WTC11 (cell line): ENCODE measurements at regions not wholly inside any gene's neighbourhood (a gene's known extent, or its start where the extent isn't known, plus 50 kb on each side); places are given as distances from the start of the nearest gene placed in this dataset.

Experiments
- ATAC-seq: fragments of 200-7000 bp; cut with Tn5 transposase; 2 replicates; pipeline ENCODE4 v1.10.0; 2021; ENCODE audit warnings: mild to moderate bottlenecking, moderate library complexity
- CTCF ChIA-PET: fragments of 300-600 bp; sonication (Branson Sonifier 250); formaldehyde crosslinking; loops from one replicate; lab custom pipeline; 2021; ENCODE audit warnings: antibody characterized with exemption; lab: Charles Lee
- POLR2A ChIA-PET: fragments of 350-600 bp; sonication (Branson Sonifier 250); formaldehyde crosslinking; loops from one replicate; lab custom pipeline; 2021; ENCODE audit warnings: antibody characterized with exemption; lab: Charles Lee
- DNase-seq: peaks from one replicate; pipeline ENCODE4 v3.0.0; 2021; ENCODE audit warnings: low spot score
- H3K27ac Mint-ChIP-seq: 2 replicates; pipeline ENCODE4 v1.8.0; 2021; ENCODE audit warnings: mixed read lengths
- H3K27me3 Mint-ChIP-seq: 2 replicates; pipeline ENCODE4 v1.8.0; 2021; ENCODE audit warnings: low read depth, mild to moderate bottlenecking, moderate library complexity, mixed read lengths
- H3K36me3 Mint-ChIP-seq: 2 replicates; pipeline ENCODE4 v1.8.0; 2021; ENCODE audit warnings: mixed read lengths
- H3K4me1 Mint-ChIP-seq: 2 replicates; pipeline ENCODE4 v1.8.0; 2022; ENCODE audit warnings: mixed read lengths
- H3K4me3 Mint-ChIP-seq: 2 replicates; pipeline ENCODE4 v1.8.0; 2021; ENCODE audit warnings: mild to moderate bottlenecking, moderate library complexity, mixed read lengths
- H3K9me3 Mint-ChIP-seq: 2 replicates; pipeline ENCODE4 v1.8.0; 2021; ENCODE audit warnings: mixed read lengths
- CREB1 ChIP-seq: sonication (generic); formaldehyde crosslinking; IDR thresholded peaks from 2 replicates; pipeline ENCODE4 v1.8.0; 2023; ENCODE audit warnings: mild to moderate bottlenecking, missing genetic modification reagents
- CREM ChIP-seq: sonication (generic); formaldehyde crosslinking; IDR thresholded peaks from 2 replicates; pipeline ENCODE4 v1.8.1; 2022; ENCODE audit warnings: mild to moderate bottlenecking, missing genetic modification reagents, moderate library complexity
- ETV6 ChIP-seq: sonication (generic); formaldehyde crosslinking; IDR thresholded peaks from 2 replicates; pipeline ENCODE4 v1.8.1; 2022; ENCODE audit warnings: mild to moderate bottlenecking, missing genetic modification reagents
- FOXJ3 ChIP-seq: sonication (generic); formaldehyde crosslinking; IDR thresholded peaks from 2 replicates; pipeline ENCODE4 v1.9.0; 2021; ENCODE audit warnings: missing genetic modification reagents, mild to moderate bottlenecking, borderline replicate concordance
- FOXP1 ChIP-seq: sonication (generic); formaldehyde crosslinking; IDR thresholded peaks from 2 replicates; pipeline ENCODE4 v1.8.0; 2022; ENCODE audit warnings: missing genetic modification reagents, mild to moderate bottlenecking, moderate library complexity, borderline replicate concordance
- JAZF1 ChIP-seq: fragments of 250-450 bp; sonication (Bioruptor Pico); IDR thresholded peaks from 2 replicates; pipeline ENCODE4 v1.9.0; 2021; ENCODE audit warnings: moderate library complexity, mild to moderate bottlenecking, inconsistent platforms
- ZNF219 ChIP-seq: sonication (generic); formaldehyde crosslinking; IDR thresholded peaks from 2 replicates; pipeline ENCODE4 v1.8.0; 2023; ENCODE audit warnings: missing genetic modification reagents, mild to moderate bottlenecking, borderline replicate concordance
- ZNF416 ChIP-seq: fragments of 250-450 bp; sonication (Bioruptor Pico); IDR thresholded peaks from 2 replicates; pipeline ENCODE4 v1.9.0; 2021; ENCODE audit warnings: mild to moderate bottlenecking, inconsistent platforms
- ZNF423 ChIP-seq: fragments of 250-450 bp; sonication (Bioruptor Pico); IDR thresholded peaks from 2 replicates; pipeline ENCODE4 v2.1.2; 2022; ENCODE audit warnings: mild to moderate bottlenecking, moderate library complexity
- TF ChIP-seq, protein P1 (sequence below): sonication (generic); formaldehyde crosslinking; IDR thresholded peaks from 2 replicates; pipeline ENCODE4 v1.8.1; 2023; ENCODE audit warnings: mild to moderate bottlenecking, missing genetic modification reagents, borderline replicate concordance
- TF ChIP-seq, protein P2 (sequence below): sonication (generic); formaldehyde crosslinking; IDR thresholded peaks from 2 replicates; pipeline ENCODE4 v1.8.1; 2023; ENCODE audit warnings: mild to moderate bottlenecking, missing genetic modification reagents
- TF ChIP-seq, protein P3 (sequence below): sonication (generic); formaldehyde crosslinking; IDR thresholded peaks from 2 replicates; pipeline ENCODE4 v1.8.1; 2022; ENCODE audit warnings: mild to moderate bottlenecking, moderate library complexity, missing genetic modification reagents
- TF ChIP-seq, protein P4 (sequence below): sonication (generic); formaldehyde crosslinking; IDR thresholded peaks from 2 replicates; pipeline ENCODE4 v1.8.0; 2022; ENCODE audit warnings: mild to moderate bottlenecking, missing genetic modification reagents
- TF ChIP-seq, protein P5 (sequence below): sonication (generic); formaldehyde crosslinking; IDR thresholded peaks from 2 replicates; pipeline ENCODE4 v1.8.1; 2022; ENCODE audit warnings: low read depth, mild to moderate bottlenecking, moderate library complexity, missing genetic modification reagents, borderline replicate concordance
- TF ChIP-seq, protein P6 (sequence below): sonication (generic); formaldehyde crosslinking; IDR thresholded peaks from 2 replicates; pipeline ENCODE4 v1.8.1; 2023; ENCODE audit warnings: mild to moderate bottlenecking, missing genetic modification reagents, moderate library complexity
- TF ChIP-seq, protein P7 (sequence below): sonication (generic); formaldehyde crosslinking; IDR thresholded peaks from 2 replicates; pipeline ENCODE4 v1.8.0; 2023; ENCODE audit warnings: mild to moderate bottlenecking, missing genetic modification reagents

DNA sequence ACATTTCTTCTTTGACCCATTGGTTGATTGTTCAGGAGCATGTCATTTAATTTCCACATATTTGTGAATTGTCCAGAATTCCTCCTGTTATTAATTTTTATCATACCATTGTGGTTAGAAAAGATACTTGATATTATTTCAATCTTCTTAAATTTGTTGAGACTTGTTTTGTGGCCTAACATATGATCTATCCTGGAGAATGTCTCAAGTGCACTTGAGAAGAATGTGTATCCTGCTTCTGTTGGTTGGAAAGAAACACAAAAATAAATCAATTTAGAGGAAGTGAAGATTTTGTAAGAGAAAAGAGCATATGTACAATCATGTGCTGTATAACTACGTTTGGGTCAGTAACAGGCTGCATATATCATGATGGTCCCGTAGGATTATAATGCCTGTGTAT, 118.6 kb upstream of the CDC42EP3 start (continued):
- TF ChIP-seq, protein P1, sequence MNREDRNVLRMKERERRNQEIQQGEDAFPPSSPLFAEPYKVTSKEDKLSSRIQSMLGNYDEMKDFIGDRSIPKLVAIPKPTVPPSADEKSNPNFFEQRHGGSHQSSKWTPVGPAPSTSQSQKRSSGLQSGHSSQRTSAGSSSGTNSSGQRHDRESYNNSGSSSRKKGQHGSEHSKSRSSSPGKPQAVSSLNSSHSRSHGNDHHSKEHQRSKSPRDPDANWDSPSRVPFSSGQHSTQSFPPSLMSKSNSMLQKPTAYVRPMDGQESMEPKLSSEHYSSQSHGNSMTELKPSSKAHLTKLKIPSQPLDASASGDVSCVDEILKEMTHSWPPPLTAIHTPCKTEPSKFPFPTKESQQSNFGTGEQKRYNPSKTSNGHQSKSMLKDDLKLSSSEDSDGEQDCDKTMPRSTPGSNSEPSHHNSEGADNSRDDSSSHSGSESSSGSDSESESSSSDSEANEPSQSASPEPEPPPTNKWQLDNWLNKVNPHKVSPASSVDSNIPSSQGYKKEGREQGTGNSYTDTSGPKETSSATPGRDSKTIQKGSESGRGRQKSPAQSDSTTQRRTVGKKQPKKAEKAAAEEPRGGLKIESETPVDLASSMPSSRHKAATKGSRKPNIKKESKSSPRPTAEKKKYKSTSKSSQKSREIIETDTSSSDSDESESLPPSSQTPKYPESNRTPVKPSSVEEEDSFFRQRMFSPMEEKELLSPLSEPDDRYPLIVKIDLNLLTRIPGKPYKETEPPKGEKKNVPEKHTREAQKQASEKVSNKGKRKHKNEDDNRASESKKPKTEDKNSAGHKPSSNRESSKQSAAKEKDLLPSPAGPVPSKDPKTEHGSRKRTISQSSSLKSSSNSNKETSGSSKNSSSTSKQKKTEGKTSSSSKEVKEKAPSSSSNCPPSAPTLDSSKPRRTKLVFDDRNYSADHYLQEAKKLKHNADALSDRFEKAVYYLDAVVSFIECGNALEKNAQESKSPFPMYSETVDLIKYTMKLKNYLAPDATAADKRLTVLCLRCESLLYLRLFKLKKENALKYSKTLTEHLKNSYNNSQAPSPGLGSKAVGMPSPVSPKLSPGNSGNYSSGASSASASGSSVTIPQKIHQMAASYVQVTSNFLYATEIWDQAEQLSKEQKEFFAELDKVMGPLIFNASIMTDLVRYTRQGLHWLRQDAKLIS = no peak
- TF ChIP-seq CREM (no peak), CREB1 (CRISPR knock-in tag) (no peak)
- TF ChIP-seq, protein P2, sequence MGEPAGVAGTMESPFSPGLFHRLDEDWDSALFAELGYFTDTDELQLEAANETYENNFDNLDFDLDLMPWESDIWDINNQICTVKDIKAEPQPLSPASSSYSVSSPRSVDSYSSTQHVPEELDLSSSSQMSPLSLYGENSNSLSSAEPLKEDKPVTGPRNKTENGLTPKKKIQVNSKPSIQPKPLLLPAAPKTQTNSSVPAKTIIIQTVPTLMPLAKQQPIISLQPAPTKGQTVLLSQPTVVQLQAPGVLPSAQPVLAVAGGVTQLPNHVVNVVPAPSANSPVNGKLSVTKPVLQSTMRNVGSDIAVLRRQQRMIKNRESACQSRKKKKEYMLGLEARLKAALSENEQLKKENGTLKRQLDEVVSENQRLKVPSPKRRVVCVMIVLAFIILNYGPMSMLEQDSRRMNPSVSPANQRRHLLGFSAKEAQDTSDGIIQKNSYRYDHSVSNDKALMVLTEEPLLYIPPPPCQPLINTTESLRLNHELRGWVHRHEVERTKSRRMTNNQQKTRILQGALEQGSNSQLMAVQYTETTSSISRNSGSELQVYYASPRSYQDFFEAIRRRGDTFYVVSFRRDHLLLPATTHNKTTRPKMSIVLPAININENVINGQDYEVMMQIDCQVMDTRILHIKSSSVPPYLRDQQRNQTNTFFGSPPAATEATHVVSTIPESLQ (CRISPR knock-in tag) = no peak
- TF ChIP-seq, protein P3, sequence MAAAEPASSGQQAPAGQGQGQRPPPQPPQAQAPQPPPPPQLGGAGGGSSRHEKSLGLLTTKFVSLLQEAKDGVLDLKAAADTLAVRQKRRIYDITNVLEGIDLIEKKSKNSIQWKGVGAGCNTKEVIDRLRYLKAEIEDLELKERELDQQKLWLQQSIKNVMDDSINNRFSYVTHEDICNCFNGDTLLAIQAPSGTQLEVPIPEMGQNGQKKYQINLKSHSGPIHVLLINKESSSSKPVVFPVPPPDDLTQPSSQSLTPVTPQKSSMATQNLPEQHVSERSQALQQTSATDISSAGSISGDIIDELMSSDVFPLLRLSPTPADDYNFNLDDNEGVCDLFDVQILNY (CRISPR knock-in tag) = no peak

DNA sequence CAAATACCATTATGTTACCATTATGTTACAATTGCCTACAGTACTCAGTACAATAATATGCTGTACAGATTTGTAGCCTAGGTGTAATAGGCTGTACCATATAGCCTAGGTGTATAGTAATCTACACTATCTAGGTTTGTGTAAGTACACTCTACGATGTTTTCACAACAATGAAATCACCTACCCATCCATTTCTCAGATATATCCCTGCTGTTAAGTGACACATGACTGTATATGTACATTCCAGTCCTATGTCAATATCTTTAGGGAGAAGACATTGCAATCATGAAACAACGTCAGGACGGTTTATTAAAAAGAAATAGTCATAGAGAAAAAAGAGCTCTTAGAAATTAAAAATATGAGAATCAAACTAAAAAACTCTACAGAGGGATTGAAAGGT, 119.0 kb upstream of the CDC42EP3 start:
- Mint-ChIP-seq H3K36me3 (peaks cover 18% of the 10 kb centered on the region), H3K27me3 (no peaks in the 10 kb centered on the region), H3K4me3 (no peak overlapping the region), H3K9me3 (peaks cover 37% of the 10 kb centered on the region), H3K4me1 (no peaks in the 10 kb centered on the region), H3K27ac (no peak overlapping the region)
- no peak for ATAC-seq
- no peak for DNase-seq
- TF ChIP-seq, protein P4, sequence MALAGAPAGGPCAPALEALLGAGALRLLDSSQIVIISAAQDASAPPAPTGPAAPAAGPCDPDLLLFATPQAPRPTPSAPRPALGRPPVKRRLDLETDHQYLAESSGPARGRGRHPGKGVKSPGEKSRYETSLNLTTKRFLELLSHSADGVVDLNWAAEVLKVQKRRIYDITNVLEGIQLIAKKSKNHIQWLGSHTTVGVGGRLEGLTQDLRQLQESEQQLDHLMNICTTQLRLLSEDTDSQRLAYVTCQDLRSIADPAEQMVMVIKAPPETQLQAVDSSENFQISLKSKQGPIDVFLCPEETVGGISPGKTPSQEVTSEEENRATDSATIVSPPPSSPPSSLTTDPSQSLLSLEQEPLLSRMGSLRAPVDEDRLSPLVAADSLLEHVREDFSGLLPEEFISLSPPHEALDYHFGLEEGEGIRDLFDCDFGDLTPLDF (CRISPR knock-in tag) = no peak
- TF ChIP-seq, protein P5, sequence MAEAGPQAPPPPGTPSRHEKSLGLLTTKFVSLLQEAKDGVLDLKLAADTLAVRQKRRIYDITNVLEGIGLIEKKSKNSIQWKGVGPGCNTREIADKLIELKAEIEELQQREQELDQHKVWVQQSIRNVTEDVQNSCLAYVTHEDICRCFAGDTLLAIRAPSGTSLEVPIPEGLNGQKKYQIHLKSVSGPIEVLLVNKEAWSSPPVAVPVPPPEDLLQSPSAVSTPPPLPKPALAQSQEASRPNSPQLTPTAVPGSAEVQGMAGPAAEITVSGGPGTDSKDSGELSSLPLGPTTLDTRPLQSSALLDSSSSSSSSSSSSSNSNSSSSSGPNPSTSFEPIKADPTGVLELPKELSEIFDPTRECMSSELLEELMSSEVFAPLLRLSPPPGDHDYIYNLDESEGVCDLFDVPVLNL = no peak
- TF ChIP-seq, protein P6, sequence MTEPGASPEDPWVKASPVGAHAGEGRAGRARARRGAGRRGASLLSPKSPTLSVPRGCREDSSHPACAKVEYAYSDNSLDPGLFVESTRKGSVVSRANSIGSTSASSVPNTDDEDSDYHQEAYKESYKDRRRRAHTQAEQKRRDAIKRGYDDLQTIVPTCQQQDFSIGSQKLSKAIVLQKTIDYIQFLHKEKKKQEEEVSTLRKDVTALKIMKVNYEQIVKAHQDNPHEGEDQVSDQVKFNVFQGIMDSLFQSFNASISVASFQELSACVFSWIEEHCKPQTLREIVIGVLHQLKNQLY = no peak
- POLR2A ChIA-PET = no interaction called here
- CTCF ChIA-PET = no interaction called here

DNA sequence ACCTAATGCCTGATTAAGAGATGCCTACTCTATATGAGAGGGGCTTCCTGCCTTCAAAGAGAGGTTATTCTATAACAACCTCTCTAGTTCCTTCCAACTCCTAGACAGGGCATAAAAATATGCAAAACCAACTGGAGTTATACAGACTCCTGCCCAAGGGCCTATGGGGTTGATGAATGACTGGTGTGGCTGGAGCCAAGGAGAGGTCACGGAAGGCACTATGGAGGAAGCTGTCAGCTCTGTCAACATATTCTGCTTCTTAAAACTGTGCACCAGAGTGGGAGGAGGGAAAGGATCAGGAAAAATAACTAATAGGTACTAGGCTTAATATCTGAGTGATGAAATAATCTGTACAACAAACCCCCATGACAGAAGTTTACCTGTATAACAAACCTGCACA, 120.9 kb upstream of the CDC42EP3 start:
- Mint-ChIP-seq H3K4me3 (no peak overlapping the region), H3K9me3 (peaks cover 29% of the 10 kb centered on the region), H3K4me1 (peaks cover 8% of the 10 kb centered on the region), H3K36me3 (peaks cover 18% of the 10 kb centered on the region), H3K27me3 (no peaks in the 10 kb centered on the region), H3K27ac (no peak overlapping the region)
- ATAC-seq = no peak
- CTCF ChIA-PET = no interaction called here
- TF ChIP-seq FOXJ3 (CRISPR knock-in tag) (no peak), JAZF1 (CRISPR knock-in tag) (no peak), CREM (no peak), ETV6 (CRISPR knock-in tag) (no peak), FOXP1 (CRISPR knock-in tag) (no peak), ZNF423 (no peak), ZNF219 (CRISPR knock-in tag) (no peak), ZNF416 (CRISPR knock-in tag) (no peak)
- TF ChIP-seq, protein P7, sequence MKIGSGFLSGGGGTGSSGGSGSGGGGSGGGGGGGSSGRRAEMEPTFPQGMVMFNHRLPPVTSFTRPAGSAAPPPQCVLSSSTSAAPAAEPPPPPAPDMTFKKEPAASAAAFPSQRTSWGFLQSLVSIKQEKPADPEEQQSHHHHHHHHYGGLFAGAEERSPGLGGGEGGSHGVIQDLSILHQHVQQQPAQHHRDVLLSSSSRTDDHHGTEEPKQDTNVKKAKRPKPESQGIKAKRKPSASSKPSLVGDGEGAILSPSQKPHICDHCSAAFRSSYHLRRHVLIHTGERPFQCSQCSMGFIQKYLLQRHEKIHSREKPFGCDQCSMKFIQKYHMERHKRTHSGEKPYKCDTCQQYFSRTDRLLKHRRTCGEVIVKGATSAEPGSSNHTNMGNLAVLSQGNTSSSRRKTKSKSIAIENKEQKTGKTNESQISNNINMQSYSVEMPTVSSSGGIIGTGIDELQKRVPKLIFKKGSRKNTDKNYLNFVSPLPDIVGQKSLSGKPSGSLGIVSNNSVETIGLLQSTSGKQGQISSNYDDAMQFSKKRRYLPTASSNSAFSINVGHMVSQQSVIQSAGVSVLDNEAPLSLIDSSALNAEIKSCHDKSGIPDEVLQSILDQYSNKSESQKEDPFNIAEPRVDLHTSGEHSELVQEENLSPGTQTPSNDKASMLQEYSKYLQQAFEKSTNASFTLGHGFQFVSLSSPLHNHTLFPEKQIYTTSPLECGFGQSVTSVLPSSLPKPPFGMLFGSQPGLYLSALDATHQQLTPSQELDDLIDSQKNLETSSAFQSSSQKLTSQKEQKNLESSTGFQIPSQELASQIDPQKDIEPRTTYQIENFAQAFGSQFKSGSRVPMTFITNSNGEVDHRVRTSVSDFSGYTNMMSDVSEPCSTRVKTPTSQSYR (CRISPR knock-in tag) = no peak
- POLR2A ChIA-PET = no interaction called here
- no peak for DNase-seq
